GM18519 (cell line): ENCODE measurements at regions not wholly inside any gene's neighbourhood (a gene's known extent, or its start where the extent isn't known, plus 50 kb on each side); places are given as distances from the start of the nearest gene placed in this dataset.

ENCODE experiments used
- ATAC-seq: cut with Tn5 transposase; IDR thresholded peaks from one replicate; pipeline ENCODE4 v1.9.1; 2021; ENCODE audit warnings: mild to moderate bottlenecking, moderate library complexity; ENCODE audit not compliant: unreplicated experiment, low FRiP score

DNA sequence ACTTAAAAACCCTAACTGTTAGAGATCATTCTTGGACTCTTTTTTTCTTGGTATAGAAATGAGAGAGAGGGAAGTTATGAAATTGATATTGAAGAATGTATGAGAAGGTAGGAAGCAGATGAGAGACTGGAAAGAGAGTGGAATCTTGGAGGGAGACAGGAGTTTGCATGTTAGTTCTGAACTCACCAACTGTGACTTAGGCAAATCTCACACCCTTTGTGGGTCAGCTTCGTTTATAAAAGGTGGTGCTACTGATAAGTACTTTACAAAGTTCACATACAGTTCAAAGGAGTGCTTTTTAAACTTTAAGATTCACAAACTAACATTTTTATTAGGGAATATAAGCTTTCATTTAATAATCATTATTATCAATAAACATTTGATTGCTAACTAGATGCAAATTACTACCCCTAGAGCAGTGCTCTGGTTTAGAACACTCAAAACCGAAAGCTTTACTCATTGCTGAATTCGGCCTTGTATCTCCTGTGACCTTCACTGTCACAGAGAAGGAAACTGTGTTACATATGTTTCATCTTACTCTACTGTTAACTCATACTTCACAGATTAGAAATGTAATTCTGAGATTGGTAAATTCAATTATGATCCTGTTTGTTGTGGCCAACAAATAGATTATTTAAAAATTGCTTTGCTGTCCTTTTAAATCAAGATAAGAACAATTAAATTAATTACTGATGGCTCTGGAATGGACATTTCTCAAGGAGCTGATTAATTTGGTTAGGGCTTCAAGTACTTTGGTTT lies 143.2 kb downstream of the RMI1 start:
- ATAC-seq: peak; percentile 90

DNA sequence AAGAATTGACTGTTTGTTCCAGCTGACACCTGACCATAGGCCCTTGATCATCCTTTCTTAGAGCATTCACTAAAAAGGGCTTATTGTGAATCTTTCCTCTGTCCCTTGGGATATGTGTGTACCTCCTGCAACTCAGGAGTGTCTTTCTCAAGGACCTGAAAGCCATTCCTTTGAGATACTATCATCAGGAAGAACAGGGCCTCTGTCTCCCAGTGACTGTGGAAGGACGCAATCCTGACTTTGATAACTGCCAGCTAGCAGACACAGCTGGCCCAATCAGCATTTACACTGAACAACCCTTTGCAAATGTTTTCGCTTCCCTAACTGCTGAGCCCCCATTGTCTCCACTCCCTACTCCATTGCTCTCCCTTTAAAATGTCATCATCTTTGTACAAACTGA lies 144.4 kb downstream of the RMI1 start:
- no peak for ATAC-seq

DNA sequence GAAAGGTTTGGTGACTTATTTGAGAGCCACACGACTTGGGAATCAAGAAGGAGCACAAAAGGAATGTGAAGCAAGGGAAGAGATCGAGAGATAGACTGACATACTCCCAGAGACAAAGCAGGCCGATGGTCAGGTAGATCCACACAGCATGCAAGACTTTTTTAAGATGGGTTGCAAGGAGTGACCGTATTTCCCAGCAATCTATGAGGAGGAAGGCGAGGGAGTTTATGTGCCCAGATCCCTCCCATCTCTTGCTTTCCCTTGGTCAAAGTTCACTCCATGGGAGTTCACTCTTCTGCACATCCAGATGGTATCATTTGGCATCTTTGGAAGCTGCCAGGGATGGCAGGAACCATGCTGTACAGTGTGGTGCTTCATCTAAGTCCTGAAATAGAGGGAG lies 148.9 kb downstream of the RMI1 start:
- ATAC-seq: no peak

DNA sequence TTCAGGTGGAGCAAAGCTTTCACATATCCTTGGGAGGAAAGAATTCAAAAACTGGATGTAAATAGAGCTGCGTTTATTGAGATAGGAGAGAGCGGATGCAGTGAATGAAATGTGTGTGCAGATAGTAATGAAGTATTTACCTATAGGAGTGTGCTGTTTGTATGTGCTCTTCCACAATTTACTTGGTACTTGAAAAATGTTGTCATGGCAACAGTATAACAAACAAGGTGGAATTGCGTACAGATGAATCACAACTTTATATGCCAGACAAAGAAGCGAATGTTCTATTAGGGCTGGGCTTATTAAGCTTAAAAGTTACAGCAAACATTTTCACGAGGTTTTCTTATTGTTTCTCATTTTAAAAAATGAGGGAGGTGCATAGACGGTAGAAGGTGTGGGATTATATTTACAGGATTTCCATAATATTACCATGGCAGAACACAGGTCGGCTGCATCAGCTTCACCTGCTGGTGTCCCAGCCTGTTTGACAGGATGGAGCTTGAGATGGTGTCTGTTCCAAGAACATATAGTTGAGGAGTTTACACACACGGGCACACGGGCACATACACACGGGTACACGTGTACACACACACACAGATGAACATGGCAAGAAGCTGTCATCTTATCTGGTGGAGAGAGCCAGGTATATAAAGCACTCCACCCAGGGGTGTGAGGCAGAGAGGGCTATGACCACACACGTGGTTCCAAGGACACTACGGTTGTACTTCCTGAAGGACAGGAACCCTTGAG lies 155.7 kb downstream of the RMI1 start:
- no peak for ATAC-seq

DNA sequence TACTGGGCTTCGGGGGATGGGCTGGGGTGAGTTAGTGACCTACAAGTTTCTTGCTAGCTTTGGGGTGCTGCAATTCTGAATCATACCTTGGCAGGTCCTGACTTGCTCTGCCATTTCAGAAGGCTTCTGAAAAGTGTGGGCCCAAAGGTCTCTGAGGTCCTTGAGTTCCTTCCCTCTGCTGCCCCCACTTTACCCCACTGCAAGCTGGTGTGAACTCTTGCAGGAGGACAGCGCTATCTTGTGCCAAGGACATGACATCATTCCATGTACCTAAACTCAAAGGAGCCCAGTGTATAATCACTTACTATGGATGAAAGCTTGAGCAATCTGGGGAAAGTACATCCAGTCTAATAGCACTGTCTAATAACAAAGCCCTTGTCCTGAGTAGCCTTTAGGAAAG lies 157.4 kb downstream of the RMI1 start:
- ATAC-seq: no peak

DNA sequence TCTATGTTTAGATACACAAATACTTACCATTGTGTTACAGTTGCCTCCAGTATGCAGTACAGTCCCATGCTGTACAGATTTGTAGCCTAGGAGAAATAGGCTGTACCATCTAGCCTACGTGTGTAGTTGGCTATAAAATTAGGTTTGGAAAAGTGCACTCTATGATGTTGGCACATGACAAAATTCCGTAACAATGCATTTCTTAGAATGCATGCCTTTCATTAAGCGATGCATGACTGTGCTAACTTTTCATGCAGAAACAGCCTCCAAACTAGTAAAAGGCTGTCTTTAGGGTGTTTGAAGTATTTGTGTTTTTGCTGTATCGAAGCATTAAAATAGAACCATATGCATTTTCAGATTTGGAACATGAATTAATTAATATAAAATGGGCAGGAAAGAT lies 157.9 kb downstream of the RMI1 start:
- no peak for ATAC-seq

DNA sequence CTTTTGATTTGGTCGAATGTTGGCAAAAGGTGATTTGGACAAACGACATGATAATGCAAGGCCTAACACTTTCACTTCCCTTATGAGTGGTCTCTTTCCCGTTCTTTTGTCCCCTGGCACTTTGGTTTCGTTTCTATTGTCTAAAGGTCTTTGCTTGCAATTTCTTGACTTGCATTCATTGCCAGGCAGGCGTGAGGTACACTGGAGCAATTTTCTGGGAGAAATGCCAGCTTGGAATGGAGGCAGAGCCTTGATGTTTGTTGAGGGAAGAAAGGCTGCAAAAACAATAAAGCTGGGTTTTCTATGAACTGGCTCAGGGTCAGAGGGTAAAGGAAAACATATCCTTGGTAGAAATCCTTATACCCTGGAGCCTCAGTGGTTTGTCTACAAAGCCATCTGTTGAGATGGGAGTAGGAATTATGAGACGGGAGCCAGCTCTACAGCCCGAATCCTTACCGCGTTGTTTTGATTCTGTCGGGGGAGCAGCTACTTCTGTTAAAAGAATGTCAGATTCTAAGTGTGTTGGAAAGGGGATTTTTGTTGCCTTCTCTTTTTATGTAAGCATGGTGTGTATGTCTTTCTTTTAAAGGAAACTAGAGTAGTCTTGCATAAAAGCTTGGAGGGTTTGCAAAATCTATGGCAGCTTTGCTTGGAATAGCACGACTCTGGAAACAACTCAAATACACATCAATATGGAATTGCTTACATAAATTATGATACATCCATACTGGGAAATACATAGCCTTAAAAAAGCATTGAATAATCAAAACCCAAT lies 158.9 kb downstream of the RMI1 start:
- no peak for ATAC-seq

DNA sequence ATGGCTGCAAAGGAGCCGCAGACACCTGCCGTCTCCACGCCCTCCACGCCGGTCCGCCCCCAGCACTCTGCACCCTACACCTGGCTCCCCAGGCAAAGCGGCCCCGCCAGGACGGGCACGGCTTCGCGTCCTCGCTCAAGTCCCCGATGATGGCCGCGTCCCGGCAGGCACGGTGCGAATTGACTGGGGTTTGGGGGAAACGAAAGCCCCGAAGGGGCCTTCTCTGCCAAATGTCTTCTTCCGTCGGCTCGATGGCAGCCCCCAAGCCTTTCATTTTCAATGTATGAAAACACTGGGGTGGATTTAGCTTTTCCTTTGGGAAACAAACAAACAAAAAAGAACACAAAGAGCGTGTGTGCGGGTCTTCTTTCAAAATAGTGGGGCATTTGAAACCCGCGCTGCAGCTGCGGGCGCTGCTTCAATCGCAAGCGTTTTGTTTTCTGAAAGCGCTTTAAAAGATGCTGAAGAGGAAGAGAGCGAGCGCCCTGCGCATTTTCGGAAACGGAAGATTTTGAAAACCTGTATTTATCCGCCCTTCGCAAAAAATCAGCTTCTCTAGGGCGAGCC lies 160.0 kb downstream of the RMI1 start:
- ATAC-seq: no peak

DNA sequence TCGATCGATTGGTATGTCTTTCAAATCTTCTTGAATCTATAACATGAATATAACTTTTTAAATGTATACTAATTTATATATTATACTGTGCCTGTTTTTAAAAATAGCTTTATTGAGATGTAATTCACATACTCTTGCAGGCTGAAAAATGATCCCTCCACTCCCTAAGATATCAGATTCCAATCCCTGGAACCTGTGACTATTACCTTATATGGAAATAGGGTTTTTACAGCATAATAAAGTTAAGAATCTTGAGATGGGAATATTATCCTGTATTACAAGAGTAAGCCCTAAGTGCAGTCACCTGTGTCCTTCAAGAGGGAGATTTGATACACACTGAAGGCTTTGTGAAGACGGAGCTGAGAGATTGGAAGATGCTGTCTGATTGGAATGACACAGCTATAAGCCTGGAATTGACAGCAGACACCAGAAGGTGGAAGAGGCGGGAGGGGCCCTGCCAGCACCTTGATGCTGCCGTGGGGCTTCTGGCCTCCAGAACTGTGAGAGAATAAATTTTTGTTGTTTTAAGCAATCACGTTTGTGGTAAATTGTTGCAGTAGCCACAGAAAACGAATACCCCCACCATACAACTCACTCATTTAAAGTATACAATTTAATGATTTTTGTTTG lies 161.3 kb downstream of the RMI1 start:
- ATAC-seq: no peak

DNA sequence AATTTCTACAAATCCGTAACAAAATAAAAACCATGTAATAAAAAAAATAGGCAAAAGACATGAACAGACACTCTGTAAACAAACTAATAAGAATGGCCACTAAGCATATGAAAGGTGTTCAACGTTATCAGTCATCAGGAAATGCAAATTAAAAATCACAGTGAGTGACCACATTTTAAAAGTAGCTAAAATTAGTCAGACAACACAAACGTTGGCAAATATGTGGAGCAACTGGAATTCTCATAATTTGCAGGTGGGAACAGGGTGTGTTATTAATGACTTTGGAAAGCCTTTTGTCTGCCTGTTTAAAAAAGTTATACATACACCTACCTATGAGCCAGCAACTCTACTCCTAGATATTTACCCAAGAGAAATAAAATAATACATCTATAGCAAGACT lies 164.4 kb downstream of the RMI1 start:
- no peak for ATAC-seq

DNA sequence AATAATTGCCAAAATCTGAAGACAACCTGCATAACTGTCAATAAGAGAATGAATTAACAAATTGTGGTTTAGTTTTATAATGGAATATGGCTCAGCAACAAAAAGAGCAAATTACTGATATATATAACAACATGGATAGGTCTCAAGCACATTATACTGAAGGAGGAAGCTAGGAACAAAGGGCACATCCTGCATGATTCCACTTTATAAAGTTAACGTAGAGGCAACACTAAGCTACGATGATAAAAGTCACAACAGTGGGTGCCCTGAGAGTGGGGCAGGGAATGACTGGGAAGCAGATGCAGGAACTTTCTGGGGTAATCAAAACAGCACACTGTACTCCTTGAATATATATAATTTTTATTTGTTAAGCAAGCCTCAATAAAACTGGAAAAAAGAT lies 165.2 kb downstream of the RMI1 start:
- ATAC-seq: no peak

DNA sequence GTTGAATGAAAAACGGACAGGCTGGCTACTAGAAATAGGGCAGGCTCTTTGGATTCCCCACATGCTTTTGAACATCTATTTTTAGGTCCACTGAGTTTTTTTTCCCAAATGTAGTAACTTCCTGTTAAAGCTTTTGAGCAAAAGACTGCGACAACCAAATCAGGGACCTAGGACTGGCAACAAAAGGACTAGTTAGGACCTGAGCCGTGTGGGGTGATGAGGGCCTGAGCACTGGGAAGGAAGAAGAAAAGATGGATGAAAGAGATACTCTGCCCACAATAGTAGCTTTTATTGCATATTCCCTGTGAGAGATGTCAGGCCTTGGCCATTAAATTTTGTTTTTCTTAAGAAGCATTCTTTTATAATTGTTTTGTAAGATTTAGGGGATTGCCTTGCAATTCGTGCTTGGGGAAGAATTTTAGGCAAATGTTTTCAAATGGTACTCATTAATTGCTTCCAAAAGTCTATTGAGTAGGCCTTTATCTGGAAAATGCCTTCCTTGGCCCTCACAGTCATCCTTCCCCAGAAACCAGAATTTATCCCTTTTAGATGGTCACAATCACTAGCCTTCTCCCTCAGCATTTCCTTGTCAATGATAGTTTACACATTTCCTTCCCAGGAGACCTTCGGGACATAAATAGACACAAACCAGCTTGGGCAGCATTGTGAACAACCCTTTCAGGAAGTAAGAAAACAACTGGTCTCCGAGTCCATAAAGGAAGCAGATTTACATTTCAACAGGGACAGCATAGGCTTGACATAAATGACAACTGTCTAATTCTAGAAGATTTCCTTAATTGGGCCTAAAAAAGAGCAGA lies 166.5 kb downstream of the RMI1 start:
- no peak for ATAC-seq

DNA sequence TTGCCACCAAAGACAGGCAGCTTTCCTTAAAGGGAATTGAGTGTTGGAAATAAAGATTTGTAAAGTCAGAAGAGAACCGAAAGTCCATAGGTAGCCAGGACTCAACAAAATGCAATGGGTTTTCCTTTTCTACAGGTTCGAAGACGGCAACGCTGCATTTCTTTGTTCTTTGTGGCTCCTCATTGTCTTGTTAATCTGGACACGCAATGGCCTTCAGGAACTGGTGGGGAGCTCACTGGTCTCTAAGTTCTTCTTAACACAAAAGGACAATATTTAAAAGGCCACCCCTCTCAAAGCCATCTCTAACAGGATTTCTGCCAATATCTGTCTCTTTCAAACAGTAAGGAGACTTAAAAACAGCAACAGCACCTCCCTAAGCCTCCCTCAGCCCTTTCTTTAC lies 170.6 kb downstream of the RMI1 start:
- ATAC-seq: no peak

DNA sequence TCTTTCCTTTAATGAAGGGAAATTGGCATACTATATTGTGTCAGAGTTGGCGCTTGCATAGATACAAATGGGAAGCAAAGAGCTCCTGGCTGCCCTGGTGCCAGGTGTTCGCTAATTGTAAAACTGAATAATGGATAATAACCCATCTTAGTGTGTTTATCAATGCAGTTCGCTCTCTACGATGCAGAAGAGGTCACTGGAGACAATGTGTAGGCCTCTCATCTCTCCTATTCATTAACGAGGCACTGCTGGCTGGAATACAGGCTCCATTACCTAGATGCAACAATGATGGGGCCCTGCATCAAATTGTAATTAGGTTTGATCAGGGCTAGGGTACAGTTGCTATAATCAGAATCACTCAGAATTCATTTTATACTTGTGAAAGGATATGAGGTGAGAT lies 171.0 kb downstream of the RMI1 start:
- ATAC-seq: no peak

DNA sequence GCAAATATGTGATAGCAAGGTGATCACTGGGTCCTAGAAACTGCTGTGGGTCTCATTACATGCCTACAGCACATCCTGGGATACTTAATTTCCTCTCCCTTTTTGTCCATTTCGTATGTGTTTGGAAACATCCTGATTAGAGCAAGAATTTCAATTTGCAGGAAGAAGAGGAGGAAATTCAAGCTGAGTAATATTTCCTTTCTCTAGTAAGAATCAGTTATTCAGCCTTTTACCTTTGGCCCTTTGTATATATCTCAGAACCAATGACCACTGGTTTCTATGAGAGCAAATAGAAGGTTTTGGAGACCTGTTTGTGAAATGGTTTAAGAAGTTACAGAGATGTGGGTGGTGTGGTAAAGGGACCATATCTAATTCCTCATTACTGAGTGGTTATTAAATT lies 171.6 kb downstream of the RMI1 start:
- no peak for ATAC-seq

DNA sequence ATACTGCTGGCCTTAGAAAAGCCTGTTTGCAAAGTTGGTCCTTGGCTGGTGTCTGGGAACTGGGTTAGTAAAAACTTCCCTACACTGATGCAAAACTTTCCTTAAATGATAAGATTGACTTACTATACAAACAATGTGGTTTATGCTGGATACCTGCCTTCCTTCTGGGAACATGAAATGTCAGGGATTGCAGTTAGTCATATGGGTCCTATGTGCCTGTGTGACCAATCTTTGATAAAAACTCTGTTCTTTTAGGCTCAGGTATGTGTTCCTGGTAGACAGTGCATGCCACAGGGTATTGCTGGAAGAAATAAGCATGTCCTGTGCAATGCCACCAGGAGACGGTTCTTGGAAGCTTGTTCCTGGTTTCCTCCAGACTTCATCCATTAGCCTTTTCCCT lies 173.3 kb downstream of the RMI1 start:
- no peak for ATAC-seq

DNA sequence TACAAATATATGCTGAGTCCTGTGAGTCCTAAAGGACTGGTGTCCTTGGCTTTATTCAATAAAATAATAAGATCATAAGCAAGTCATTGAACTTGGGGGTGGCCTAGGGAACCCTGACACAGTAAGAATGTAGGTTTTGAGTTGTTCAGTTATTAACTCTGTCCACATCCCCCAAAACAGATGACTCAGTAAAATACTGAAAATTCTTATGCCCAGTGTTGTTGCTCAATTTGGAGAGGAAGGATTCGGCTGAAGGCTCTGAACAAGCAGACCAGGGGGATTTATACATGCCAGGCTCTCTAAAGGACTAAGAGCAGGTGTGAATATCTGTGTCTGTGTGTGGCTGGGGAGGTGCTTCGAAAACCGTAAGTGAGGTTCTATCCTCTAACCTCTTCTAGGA lies 173.7 kb downstream of the RMI1 start:
- ATAC-seq: no peak

DNA sequence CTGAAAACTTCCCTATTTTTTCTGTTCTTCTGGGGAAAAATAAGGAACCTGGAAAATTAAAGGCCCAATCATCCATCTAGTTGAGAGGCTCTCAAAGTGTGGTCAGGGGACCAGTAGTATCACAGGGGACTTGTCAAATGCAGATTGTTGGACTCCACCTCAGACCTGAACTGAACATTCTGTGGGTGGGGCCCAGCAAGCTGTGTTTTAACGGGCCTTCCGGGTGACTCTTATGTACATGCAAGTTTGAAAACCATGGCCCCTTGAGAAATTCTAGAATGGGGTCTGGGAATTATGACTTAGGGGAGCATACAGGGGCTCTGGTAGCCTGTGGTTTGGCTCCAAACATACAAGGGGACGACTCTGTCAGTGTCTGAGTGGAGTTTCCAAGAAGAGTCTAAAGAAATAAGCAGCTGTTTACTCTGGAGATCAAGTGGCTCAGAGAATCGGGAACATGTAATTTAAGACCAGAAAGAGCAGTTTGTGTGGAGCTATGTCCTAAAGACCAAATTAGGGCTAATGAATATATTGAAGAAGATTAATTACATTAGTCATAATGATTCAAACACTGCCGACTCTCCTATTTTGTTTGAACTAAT lies 177.4 kb downstream of the SLC28A3 start:
- no peak for ATAC-seq

DNA sequence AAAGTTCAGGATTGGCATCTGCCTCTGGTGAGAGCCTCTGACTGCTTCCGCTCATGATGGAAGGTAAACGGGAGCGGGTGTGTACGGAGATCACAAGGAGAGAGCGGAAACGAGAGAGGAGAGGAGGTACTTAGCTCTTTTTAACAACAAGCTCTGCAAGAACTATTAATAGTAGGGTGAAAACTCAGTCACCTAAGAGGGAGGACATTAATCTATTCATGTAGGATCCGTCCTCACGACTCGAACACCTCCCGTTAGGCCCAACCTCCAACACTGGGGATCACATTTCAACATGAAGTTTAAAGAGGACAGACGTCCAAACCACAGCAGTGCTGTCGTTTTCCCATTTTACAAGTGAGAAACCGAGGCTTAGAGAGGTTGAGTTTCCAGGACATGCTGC lies 173.7 kb downstream of the SLC28A3 start:
- no peak for ATAC-seq
